ENCODE measurements at regions not wholly inside any gene's neighbourhood (a gene's known extent, or its start where the extent isn't known, plus 50 kb on each side); places are given as distances from the start of the nearest gene placed in this dataset.

DNA sequence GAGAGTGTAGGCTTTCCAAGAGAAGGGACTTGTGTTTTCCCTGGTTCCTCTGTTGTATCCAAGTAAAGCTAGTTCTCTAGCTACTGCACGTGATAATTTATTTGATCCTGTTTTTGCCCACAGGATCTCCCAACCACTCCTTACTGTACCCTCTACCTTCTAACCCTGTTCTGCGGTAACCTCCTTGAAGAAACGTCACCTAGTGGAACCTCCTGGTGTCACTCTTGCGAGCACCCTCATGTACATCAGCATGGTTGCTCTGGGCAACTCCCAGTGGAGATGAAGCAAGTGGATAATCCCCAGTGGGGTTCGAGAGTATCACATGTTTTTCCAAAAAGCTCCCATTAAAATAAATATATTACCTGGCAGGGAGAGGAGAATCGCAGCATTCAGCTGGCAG is 108.9 kb upstream of the CLMP start:
- H3K4me1 Mint-ChIP-seq: peaks cover 26% of the 10 kb centered on the region

DNA sequence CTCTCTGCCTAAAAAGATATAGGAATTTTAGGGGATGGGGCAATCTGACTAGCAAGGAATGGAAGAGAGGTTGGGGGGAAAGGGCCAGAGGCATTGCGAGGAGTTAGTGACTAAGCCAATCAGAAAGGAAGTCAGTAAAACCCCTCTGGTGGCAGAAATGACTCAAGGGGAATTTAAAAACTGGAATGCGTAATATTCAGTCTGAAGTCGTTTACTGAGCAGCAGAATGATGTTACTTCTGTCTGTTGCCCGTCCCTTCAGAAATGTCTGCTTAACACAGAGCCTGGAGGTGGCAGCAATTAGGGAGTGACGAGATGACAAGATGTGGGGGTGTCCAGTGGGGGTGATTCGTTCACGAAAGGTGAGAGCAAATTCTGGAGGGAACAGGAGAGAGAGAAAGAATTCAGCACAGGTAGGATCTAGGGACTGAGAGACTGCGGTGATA is 107.7 kb upstream of the CLMP start:
- Mint-ChIP-seq H3K36me3 (no peaks in the 10 kb centered on the region), H3K4me1 (peaks cover 21% of the 10 kb centered on the region), H3K27me3 (ENCODE audit: low read depth) (peaks cover 41% of the 10 kb centered on the region), H3K9me3 (no peaks in the 10 kb centered on the region), H3K4me3 (peak overlapping the region; percentile 8), H3K27ac (no peak overlapping the region)
- DNase-seq (ENCODE audit: low spot score in 2 of 2, unreplicated experiment in 2 of 2): no peak
- TF ChIP-seq, protein P1, sequence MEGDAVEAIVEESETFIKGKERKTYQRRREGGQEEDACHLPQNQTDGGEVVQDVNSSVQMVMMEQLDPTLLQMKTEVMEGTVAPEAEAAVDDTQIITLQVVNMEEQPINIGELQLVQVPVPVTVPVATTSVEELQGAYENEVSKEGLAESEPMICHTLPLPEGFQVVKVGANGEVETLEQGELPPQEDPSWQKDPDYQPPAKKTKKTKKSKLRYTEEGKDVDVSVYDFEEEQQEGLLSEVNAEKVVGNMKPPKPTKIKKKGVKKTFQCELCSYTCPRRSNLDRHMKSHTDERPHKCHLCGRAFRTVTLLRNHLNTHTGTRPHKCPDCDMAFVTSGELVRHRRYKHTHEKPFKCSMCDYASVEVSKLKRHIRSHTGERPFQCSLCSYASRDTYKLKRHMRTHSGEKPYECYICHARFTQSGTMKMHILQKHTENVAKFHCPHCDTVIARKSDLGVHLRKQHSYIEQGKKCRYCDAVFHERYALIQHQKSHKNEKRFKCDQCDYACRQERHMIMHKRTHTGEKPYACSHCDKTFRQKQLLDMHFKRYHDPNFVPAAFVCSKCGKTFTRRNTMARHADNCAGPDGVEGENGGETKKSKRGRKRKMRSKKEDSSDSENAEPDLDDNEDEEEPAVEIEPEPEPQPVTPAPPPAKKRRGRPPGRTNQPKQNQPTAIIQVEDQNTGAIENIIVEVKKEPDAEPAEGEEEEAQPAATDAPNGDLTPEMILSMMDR (IDR thresholded peaks at IDR 0.05; ENCODE audit: unreplicated experiment): no peak

More for the DNA sequence above, 108.9 kb upstream of the CLMP start:
- no peak overlapping the region for H3K27ac Mint-ChIP-seq
- TF ChIP-seq, protein P1 (IDR thresholded peaks at IDR 0.05; ENCODE audit: unreplicated experiment): no peak
- peaks cover 41% of the 10 kb centered on the region for H3K27me3 Mint-ChIP-seq (ENCODE audit: low read depth)
- H3K9me3 Mint-ChIP-seq: no peaks in the 10 kb centered on the region
- H3K4me3 Mint-ChIP-seq: no peak overlapping the region
- no peaks in the 10 kb centered on the region for H3K36me3 Mint-ChIP-seq
- DNase-seq (ENCODE audit: low spot score in 2 of 2, unreplicated experiment in 2 of 2): no peak

DNA sequence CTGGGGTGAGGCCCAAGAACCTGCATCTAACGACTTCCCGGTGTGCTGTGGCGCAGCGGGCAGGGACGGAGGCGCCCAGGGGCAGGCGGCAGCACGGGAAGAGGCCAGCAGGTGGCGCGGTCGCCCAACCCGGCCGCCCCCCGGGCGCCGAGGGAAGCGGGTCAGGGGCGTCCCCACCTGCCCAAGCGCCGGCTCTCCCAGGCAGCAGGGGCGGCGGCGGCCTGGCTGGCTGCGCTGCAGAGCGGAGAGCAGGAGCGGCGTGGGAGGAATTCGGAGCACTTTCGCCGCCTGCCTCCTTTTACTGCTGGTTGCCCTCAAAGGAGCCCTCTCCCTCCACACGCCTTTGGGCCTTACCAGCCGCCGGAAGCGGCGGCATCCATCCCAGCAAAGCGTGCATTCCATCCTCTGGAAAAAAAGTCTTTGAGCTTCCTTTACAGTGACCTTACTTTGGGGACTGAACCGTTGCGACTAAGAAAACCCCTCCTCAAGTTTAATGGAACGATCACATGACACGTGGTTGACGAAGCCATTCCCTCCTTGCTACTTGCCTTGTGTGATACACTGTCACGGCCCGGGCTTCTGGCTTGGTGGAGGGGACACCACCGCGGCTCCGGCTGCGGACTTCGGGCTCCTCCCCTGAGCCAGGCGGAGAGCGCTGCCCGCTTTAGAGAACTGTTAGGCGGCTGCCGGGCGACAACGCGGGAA is 106.8 kb upstream of the CLMP start:
- H3K36me3 Mint-ChIP-seq: no peaks in the 10 kb centered on the region
- TF ChIP-seq, protein P1 (IDR thresholded peaks at IDR 0.05; ENCODE audit: unreplicated experiment): peak; percentile 88
- peak overlapping the region; percentile 69 for H3K4me3 Mint-ChIP-seq
- H3K27me3 Mint-ChIP-seq (ENCODE audit: low read depth): peaks cover 41% of the 10 kb centered on the region
- H3K27ac Mint-ChIP-seq: no peak overlapping the region
- peaks cover 16% of the 10 kb centered on the region for H3K4me1 Mint-ChIP-seq
- peak; percentile 73 to 87 for DNase-seq (ENCODE audit: low spot score in 2 of 2, unreplicated experiment in 2 of 2)
- H3K9me3 Mint-ChIP-seq: no peaks in the 10 kb centered on the region

DNA sequence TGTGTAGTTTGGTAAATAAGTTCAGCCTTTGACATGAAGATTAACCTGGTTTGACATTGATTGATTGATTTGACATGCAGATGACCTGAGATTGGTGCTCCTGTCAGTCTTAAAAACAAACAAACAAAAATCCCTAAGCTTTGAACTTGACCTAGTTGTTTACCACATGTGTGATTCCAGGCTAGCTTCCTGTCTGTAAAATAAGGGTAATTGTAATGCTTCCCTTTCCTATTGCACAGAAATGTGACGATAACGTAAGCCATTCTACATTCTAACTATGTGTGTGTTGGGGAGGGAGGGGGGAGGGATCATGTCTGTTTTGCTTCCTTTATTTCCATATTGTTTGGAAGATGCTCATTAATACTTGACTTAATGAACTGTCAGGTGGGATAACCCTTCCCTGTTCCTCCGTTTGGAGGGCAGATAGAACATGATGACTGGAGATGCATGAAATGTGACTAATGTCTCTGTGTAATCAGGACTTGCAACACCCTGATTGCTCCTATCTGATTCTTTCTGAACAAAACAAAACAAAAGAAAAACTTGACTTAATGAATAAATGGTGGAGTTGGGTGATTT is 106.1 kb upstream of the CLMP start:
- peaks cover 41% of the 10 kb centered on the region for H3K27me3 Mint-ChIP-seq (ENCODE audit: low read depth)
- no peaks in the 10 kb centered on the region for H3K9me3 Mint-ChIP-seq
- TF ChIP-seq, protein P1 (IDR thresholded peaks at IDR 0.05; ENCODE audit: unreplicated experiment): no peak
- H3K36me3 Mint-ChIP-seq: no peaks in the 10 kb centered on the region
- no peak for DNase-seq (ENCODE audit: low spot score in 2 of 2, unreplicated experiment in 2 of 2)
- peaks cover 16% of the 10 kb centered on the region for H3K4me1 Mint-ChIP-seq
- peak overlapping the region; percentile 43 for H3K4me3 Mint-ChIP-seq
- no peak overlapping the region for H3K27ac Mint-ChIP-seq

DNA sequence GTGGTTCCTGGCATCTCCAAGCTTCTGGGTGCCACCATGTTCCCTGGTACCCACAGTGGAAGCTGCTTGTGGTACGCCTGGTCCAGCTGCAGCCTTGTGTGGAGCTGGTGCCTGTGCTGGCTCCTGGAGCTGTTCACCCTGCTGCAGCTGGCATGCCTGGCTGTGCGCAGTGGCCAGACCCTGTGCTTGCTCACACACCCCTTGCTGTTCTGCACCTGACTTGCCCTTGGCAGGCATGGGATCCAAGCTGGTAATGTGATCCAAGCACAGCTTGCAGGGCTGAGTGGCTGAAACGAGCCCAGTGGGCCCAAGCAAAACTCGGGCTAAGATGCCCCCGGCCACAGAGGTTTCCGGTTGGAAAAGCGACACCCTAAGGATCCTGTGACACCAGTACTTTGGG is 104.7 kb upstream of the CLMP start:
- no peak overlapping the region for H3K4me3 Mint-ChIP-seq
- no peak for DNase-seq (ENCODE audit: low spot score in 2 of 2, unreplicated experiment in 2 of 2)
- no peaks in the 10 kb centered on the region for H3K36me3 Mint-ChIP-seq
- H3K4me1 Mint-ChIP-seq: peaks cover 16% of the 10 kb centered on the region
- H3K9me3 Mint-ChIP-seq: no peaks in the 10 kb centered on the region
- H3K27me3 Mint-ChIP-seq (ENCODE audit: low read depth): peaks cover 34% of the 10 kb centered on the region
- TF ChIP-seq, protein P1 (IDR thresholded peaks at IDR 0.05; ENCODE audit: unreplicated experiment): no peak
- H3K27ac Mint-ChIP-seq: no peak overlapping the region

Data from mesothelial cell of epicardium (in vitro differentiated cells).